ENCODE measurements at regions not wholly inside any gene's neighbourhood (a gene's known extent, or its start where the extent isn't known, plus 50 kb on each side); places are given as distances from the start of the nearest gene placed in this dataset.

DNA sequence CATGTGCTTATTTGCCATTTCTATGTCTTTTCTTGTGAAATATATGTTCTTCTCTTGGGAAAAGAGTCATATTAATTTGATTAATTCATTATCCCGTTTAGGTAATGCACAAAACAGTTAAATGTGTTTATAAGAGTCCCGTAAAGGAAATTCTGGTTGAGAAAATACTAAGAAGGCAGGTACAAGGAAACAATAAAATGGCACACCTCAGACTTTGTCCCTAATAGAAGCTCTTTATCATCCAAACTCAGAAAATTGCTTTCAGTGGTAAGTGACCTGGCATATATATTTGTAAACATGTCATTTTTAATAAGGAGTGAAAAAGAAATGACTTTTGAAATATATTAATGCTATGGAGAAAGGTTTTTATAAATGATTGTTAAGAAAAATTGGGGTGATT lies 540.5 kb upstream of the CITED2 start:
- no peaks in the 10 kb centered on the region for H3K4me1 ChIP-seq (ENCODE audit: control insufficient read depth, insufficient read depth, low read length)
- no peaks in the 10 kb centered on the region for H3K27me3 ChIP-seq (ENCODE audit: control insufficient read depth, insufficient read depth, low read length)
- H3K4me2 ChIP-seq (ENCODE audit: low read length) = no peak overlapping the region
- no peaks in the 10 kb centered on the region for H3K9me3 ChIP-seq (replicated peaks; ENCODE audit: low read length)
- no peak overlapping the region for H3K4me3 ChIP-seq (ENCODE audit: low read length)
- no peaks in the 10 kb centered on the region for H3K36me3 ChIP-seq (ENCODE audit: insufficient read depth, low read length)
- H3K9ac ChIP-seq (ENCODE audit: low read depth, low read length) = no peak overlapping the region

DNA sequence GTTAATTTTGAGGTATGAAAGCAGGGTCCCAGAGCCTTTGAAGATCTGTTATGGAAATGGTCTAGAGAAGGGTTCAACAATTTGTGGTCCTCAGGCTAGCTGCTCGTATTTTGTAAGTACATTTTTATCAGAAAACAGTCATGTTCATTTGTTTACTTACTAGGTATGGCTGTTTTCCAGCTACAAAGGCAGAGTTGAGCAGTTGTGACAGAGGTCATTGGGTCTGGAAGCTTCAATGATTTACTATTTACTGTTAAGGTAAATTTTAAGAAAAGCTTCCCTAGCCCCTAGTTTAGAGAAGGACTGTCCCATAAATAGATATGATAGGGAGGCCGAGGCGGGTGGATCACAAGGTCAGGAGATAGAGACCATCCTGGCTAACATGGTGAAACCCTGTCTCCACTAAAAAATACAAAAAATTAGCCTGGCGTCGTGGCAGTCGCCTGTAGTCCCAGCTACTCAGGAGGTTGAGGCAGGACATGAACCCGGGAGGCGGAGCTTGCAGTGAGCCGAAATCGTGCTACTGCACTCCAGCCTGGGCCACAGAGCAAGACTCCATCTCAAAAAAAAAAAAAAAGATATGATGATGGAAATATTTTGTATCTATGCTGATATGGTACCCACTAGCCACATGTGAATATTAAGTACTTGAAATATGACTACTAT lies 538.4 kb upstream of the CITED2 start:
- H3K9me3 ChIP-seq (replicated peaks; ENCODE audit: low read length) = no peaks in the 10 kb centered on the region
- no peak overlapping the region for H3K4me2 ChIP-seq (ENCODE audit: low read length)
- H3K36me3 ChIP-seq (ENCODE audit: insufficient read depth, low read length) = no peaks in the 10 kb centered on the region
- H3K4me1 ChIP-seq (ENCODE audit: control insufficient read depth, insufficient read depth, low read length) = no peaks in the 10 kb centered on the region
- no peaks in the 10 kb centered on the region for H3K27me3 ChIP-seq (ENCODE audit: control insufficient read depth, insufficient read depth, low read length)
- no peak overlapping the region for H3K9ac ChIP-seq (ENCODE audit: low read depth, low read length)
- no peak overlapping the region for H3K4me3 ChIP-seq (ENCODE audit: low read length)

DNA sequence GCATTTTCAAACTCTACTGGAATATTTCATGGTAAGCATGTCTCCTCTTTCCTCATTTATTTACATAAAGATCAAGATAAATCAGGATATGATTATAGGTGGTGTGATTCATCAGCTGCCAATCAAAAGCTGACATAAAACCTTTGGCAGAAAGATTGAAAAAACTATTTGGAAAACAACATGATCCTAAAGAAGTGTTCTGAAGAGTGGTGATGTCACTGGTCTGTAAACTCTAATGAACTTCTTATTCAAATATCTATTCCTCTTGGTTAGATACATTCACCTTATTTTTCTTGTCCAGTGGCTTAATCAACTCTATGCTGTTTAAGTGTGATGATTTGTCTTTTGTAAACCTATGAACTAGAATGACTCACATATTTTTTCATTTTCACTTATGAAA lies 535.5 kb upstream of the CITED2 start:
- Histone ChIP-seq H3K4me2 (ENCODE audit: low read length) (no peak overlapping the region), H3K4me1 (ENCODE audit: control insufficient read depth, insufficient read depth, low read length) (no peaks in the 10 kb centered on the region), H3K9me3 (replicated peaks; ENCODE audit: low read length) (no peaks in the 10 kb centered on the region), H3K9ac (ENCODE audit: low read depth, low read length) (no peak overlapping the region), H3K27me3 (ENCODE audit: control insufficient read depth, insufficient read depth, low read length) (no peaks in the 10 kb centered on the region), H3K4me3 (ENCODE audit: low read length) (no peak overlapping the region), H3K36me3 (ENCODE audit: insufficient read depth, low read length) (no peaks in the 10 kb centered on the region)

DNA sequence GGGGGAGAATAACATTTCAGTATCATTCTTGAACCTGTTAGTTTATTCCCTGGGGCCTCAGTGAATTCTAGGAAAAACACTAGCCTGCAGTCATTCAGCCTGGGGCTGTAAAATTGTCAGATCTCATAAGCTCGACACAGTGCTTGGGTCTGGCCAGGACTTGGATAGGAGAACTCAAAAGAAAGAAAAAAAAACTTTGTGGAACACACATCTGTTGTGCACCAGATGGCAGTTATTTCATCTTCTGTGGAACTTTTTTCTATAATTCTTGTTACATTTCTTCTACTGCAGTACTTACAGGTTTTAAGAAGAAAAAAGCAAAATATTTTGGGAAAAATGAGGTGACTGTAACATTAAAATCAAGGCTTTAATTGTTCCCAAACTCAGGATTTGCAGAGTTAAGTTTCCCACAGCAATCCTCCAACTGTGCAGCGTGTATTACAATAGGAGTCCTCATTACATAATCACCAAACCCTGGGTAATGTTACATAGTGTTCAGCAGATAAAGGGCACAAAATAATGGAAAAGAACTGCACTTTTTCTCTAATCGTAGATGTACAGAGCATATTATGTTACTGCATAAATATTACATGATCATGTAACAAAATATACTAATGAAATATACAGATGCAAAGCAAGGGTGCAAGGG lies 531.1 kb upstream of the CITED2 start:
- Histone ChIP-seq H3K9me3 (replicated peaks; ENCODE audit: low read length) (no peaks in the 10 kb centered on the region), H3K36me3 (ENCODE audit: insufficient read depth, low read length) (no peaks in the 10 kb centered on the region), H3K9ac (ENCODE audit: low read depth, low read length) (no peak overlapping the region), H3K4me2 (ENCODE audit: low read length) (no peak overlapping the region), H3K27me3 (ENCODE audit: control insufficient read depth, insufficient read depth, low read length) (no peaks in the 10 kb centered on the region), H3K4me3 (ENCODE audit: low read length) (no peak overlapping the region), H3K4me1 (ENCODE audit: control insufficient read depth, insufficient read depth, low read length) (no peaks in the 10 kb centered on the region)

DNA sequence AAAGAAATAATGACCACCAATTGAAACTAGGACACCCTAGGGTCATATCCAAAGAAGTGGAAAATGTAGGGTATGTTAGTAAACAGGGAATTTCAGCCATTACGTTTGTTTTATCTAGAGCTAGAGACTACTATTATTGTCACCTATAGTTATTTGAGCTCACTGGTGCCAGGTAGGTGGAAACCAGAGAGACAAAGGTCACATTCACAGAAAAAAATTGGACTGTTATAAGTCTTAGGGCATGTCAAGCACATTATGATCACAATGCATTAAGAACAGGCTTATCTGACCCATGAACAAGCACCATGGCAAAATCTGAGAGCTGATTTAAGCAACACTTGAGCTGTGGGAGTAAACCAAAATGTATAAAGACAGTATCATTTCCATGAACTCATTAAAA lies 530.1 kb upstream of the CITED2 start:
- Histone ChIP-seq H3K9me3 (replicated peaks; ENCODE audit: low read length) (no peaks in the 10 kb centered on the region), H3K4me3 (ENCODE audit: low read length) (no peak overlapping the region), H3K27me3 (ENCODE audit: control insufficient read depth, insufficient read depth, low read length) (no peaks in the 10 kb centered on the region), H3K9ac (ENCODE audit: low read depth, low read length) (no peak overlapping the region), H3K4me1 (ENCODE audit: control insufficient read depth, insufficient read depth, low read length) (no peaks in the 10 kb centered on the region), H3K4me2 (ENCODE audit: low read length) (no peak overlapping the region), H3K36me3 (ENCODE audit: insufficient read depth, low read length) (no peaks in the 10 kb centered on the region)

DNA sequence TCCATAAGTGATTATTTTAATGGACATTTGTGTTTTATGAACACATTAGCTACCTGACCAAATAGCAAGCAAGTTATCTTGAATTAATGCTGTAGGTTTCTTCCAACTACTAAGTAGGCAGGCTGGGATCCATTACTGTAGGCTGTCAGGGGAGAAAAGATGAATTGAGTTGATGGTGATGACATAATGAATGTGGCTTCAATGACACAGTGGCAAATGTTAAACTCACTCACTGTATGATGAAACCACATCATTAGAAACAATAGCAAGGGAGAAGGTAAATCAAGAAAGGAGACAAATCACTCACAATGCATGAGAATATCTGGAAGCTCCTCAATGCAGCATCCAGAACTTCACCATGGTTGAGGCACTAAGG lies 529.7 kb upstream of the CITED2 start:
- Histone ChIP-seq H3K9ac (ENCODE audit: low read depth, low read length) (no peak overlapping the region), H3K4me2 (ENCODE audit: low read length) (no peak overlapping the region), H3K9me3 (replicated peaks; ENCODE audit: low read length) (no peaks in the 10 kb centered on the region), H3K4me3 (ENCODE audit: low read length) (no peak overlapping the region), H3K27me3 (ENCODE audit: control insufficient read depth, insufficient read depth, low read length) (no peaks in the 10 kb centered on the region), H3K4me1 (ENCODE audit: control insufficient read depth, insufficient read depth, low read length) (no peaks in the 10 kb centered on the region), H3K36me3 (ENCODE audit: insufficient read depth, low read length) (no peaks in the 10 kb centered on the region)

DNA sequence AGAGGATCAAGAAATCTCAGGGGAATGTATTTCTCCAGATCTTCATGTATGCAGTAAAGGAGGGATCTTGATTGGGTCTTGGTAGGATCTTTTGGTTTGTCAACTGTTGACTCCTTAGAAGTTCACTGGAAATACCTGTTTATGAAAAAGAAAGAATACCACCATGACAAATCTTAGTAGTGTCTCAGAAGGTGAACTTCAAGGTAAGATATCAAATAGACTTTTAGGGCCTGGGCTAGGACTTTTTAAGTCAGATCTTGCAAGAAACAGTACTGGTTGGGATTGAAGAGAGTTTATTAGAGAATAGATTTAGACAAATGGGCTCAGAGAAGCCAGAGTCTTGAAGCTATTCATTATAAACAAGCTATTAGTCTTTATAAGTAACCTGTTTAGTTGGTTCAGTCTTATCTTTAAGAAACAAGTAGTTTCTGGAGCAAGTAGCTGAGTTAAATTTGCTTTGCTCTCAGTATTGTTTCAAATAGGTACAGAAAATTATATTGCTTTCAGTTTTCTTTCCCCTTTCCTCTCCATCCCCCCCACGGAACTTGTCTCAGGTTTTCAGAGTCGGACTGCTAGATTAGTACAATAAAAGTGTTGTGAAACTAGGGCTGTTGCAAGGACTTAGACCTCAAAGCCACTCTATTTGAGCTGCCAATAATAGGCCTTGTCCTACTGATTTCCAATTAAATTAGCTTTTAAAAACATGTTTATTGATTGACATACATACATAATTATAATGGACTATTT lies 529.1 kb upstream of the CITED2 start:
- no peaks in the 10 kb centered on the region for H3K4me1 ChIP-seq (ENCODE audit: control insufficient read depth, insufficient read depth, low read length)
- H3K9me3 ChIP-seq (replicated peaks; ENCODE audit: low read length) = no peaks in the 10 kb centered on the region
- no peaks in the 10 kb centered on the region for H3K36me3 ChIP-seq (ENCODE audit: insufficient read depth, low read length)
- H3K4me3 ChIP-seq (ENCODE audit: low read length) = no peak overlapping the region
- H3K9ac ChIP-seq (ENCODE audit: low read depth, low read length) = no peak overlapping the region
- H3K27me3 ChIP-seq (ENCODE audit: control insufficient read depth, insufficient read depth, low read length) = no peaks in the 10 kb centered on the region
- H3K4me2 ChIP-seq (ENCODE audit: low read length) = no peak overlapping the region

DNA sequence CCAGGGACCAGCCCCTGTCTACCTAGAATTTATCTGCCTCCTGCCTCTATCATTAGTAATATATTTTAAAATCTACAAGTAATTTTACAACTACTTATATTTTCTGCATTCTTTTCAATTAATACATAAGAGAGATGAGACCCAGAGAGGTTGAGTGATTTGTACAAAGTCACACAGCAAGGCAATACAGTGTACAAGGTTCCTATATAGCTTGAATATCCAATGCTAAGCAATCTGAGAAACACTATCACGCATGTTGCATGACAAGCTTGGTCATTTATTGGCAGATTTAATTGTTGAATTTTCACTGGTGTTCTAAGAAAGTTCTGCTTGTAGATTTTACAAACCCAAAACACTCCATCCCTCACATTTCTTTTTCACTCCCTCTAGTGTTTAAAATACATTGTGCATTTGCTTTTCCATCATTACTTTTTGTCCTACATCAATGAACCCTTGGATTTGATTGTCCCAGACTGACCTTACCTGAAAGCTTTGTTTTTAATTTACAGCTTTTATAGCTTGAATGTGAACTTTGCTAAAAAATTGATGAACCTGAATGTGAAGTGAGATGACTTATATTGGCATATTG lies 520.9 kb upstream of the CITED2 start:
- no peaks in the 10 kb centered on the region for H3K9me3 ChIP-seq (replicated peaks; ENCODE audit: low read length)
- no peak overlapping the region for H3K9ac ChIP-seq (ENCODE audit: low read depth, low read length)
- H3K27me3 ChIP-seq (ENCODE audit: control insufficient read depth, insufficient read depth, low read length) = no peaks in the 10 kb centered on the region
- no peaks in the 10 kb centered on the region for H3K36me3 ChIP-seq (ENCODE audit: insufficient read depth, low read length)
- H3K4me1 ChIP-seq (ENCODE audit: control insufficient read depth, insufficient read depth, low read length) = no peaks in the 10 kb centered on the region
- no peak overlapping the region for H3K4me2 ChIP-seq (ENCODE audit: low read length)
- no peak overlapping the region for H3K4me3 ChIP-seq (ENCODE audit: low read length)

DNA sequence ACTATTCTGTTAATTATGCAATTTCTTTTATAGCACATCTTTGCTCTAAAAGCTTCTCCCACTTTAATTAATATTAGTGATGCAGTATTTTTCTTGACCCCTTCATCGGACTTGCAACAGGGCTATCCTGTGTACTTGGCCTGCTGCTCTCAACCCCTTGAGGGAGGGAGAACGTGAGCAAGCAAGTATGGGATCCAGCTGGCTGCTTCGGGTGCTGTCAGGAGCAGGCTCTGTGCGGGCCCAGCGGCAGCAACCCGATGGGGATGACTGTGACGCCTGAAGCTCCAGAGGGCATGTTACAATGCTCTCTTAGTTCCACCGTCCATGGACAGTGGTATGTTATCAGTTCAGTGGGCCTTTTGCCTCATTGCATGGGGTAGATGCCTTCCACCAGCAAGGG lies 519.8 kb upstream of the CITED2 start:
- H3K4me3 ChIP-seq (ENCODE audit: low read length) = no peak overlapping the region
- no peaks in the 10 kb centered on the region for H3K36me3 ChIP-seq (ENCODE audit: insufficient read depth, low read length)
- H3K4me2 ChIP-seq (ENCODE audit: low read length) = no peak overlapping the region
- H3K4me1 ChIP-seq (ENCODE audit: control insufficient read depth, insufficient read depth, low read length) = no peaks in the 10 kb centered on the region
- H3K27me3 ChIP-seq (ENCODE audit: control insufficient read depth, insufficient read depth, low read length) = no peaks in the 10 kb centered on the region
- H3K9ac ChIP-seq (ENCODE audit: low read depth, low read length) = no peak overlapping the region
- H3K9me3 ChIP-seq (replicated peaks; ENCODE audit: low read length) = no peaks in the 10 kb centered on the region

DNA sequence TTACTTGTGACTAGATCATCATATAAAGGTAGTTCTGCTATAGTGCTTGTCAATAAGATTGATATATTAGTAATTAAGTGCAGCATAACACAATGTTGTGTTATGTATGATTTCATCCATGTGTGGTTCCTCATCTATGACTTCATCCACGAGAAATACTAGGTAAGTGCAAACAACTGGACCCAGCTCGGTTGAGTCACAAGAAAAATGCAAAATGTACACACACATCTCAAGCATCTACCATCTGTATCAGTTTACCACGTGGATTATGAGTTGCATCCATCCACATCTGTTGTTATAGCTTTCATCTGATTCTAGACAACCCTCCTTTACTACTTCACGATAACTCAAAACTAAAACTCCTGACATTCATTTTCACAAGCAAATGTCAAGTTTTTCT lies 517.0 kb upstream of the CITED2 start:
- H3K4me2 ChIP-seq (ENCODE audit: low read length) = no peak overlapping the region
- peaks cover 8% of the 10 kb centered on the region for H3K4me1 ChIP-seq (ENCODE audit: control insufficient read depth, insufficient read depth, low read length)
- no peak overlapping the region for H3K9ac ChIP-seq (ENCODE audit: low read depth, low read length)
- no peaks in the 10 kb centered on the region for H3K9me3 ChIP-seq (replicated peaks; ENCODE audit: low read length)
- no peaks in the 10 kb centered on the region for H3K36me3 ChIP-seq (ENCODE audit: insufficient read depth, low read length)
- no peaks in the 10 kb centered on the region for H3K27me3 ChIP-seq (ENCODE audit: control insufficient read depth, insufficient read depth, low read length)
- no peak overlapping the region for H3K4me3 ChIP-seq (ENCODE audit: low read length)

DNA sequence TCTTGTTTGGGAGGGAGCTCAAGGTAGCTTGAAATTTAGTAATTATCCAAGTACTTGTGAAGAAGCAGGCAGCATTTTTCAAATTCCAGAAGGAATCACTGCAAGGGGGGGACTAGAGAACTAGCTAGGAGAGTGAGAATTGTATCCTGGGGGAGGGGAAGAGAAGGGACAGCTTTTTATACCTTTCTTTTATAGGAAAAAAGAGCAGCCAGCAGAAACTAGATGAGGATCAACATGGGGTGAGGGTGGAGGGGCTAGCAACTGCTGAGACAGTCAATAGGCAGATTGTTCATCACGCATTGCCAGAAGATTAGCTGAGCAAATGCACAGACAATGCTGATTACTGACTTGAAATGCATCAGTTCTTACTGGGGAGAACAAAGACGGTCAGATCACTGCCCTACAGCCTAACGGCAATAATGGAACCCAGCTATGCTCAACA lies 514.3 kb upstream of the CITED2 start:
- no peaks in the 10 kb centered on the region for H3K9me3 ChIP-seq (replicated peaks; ENCODE audit: low read length)
- H3K36me3 ChIP-seq (ENCODE audit: insufficient read depth, low read length) = no peaks in the 10 kb centered on the region
- H3K4me2 ChIP-seq (ENCODE audit: low read length) = no peak overlapping the region
- H3K9ac ChIP-seq (ENCODE audit: low read depth, low read length) = no peak overlapping the region
- H3K4me3 ChIP-seq (ENCODE audit: low read length) = no peak overlapping the region
- H3K27me3 ChIP-seq (ENCODE audit: control insufficient read depth, insufficient read depth, low read length) = no peaks in the 10 kb centered on the region
- H3K4me1 ChIP-seq (ENCODE audit: control insufficient read depth, insufficient read depth, low read length) = peaks cover 15% of the 10 kb centered on the region

Data from skeletal muscle satellite cell (primary cell).